Trophoblast cell (in vitro differentiated cells and primary cell): ENCODE measurements at regions not wholly inside any gene's neighbourhood (a gene's known extent, or its start where the extent isn't known, plus 50 kb on each side); places are given as distances from the start of the nearest gene placed in this dataset.

ENCODE experiments used
- DNase-seq, 2 donors: peaks; one replicate each; pipeline ENCODE4 v3.0.0-alpha.2; 2016
- H2AFZ ChIP-seq: 2 replicates; pipeline ENCODE4 v1.6.1; 2013; ENCODE audit warnings: low read length, moderate library complexity, mild to moderate bottlenecking; ENCODE audit not compliant: insufficient read depth, poor library complexity
- H2AK5ac ChIP-seq: 2 replicates; pipeline ENCODE4 v1.6.1; 2013; ENCODE audit warnings: mild to moderate bottlenecking, low read length
- H2BK120ac ChIP-seq: 2 replicates; pipeline ENCODE4 v1.6.1; 2013; ENCODE audit warnings: low read length, mild to moderate bottlenecking, moderate library complexity; ENCODE audit not compliant: insufficient read depth, poor library complexity
- H2BK12ac ChIP-seq: 2 replicates; pipeline ENCODE4 v1.6.1; 2013; ENCODE audit warnings: mild to moderate bottlenecking, low read length, moderate library complexity
- H2BK5ac ChIP-seq: 2 replicates; pipeline ENCODE4 v1.6.1; 2013; ENCODE audit warnings: low read length, low read depth, moderate library complexity, mild to moderate bottlenecking; ENCODE audit not compliant: poor library complexity
- H3K14ac ChIP-seq: 2 replicates; pipeline ENCODE4 v1.6.1; 2013; ENCODE audit warnings: mild to moderate bottlenecking, low read length
- H3K18ac ChIP-seq: 2 replicates; pipeline ENCODE4 v1.6.1; 2013; ENCODE audit warnings: mild to moderate bottlenecking, low read length
- H3K23ac ChIP-seq: 2 replicates; pipeline ENCODE4 v1.6.1; 2013; ENCODE audit warnings: low read length
- H3K27ac ChIP-seq: 2 replicates; pipeline ENCODE4 v1.5.1; 2013; ENCODE audit warnings: low read depth, mild to moderate bottlenecking, inconsistent platforms, low read length, moderate library complexity
- H3K27me3 ChIP-seq: 2 replicates; pipeline ENCODE4 v1.6.1; 2013; ENCODE audit warnings: inconsistent platforms, mild to moderate bottlenecking, low read length, moderate library complexity; ENCODE audit not compliant: insufficient read depth
- H3K36me3 ChIP-seq, 2 experiments: 1 replicate in 1 of 2; 2 replicates in 1 of 2; pipeline ENCODE4 v1.6.1; 2013; ENCODE audit warnings: low read length in 2 of 2, mild to moderate bottlenecking in 2 of 2, moderate library complexity in 1 of 2; ENCODE audit not compliant: insufficient read depth in 2 of 2, control insufficient read depth in 1 of 2
- H3K4ac ChIP-seq: 2 replicates; pipeline ENCODE4 v1.6.1; 2013; ENCODE audit warnings: low read depth, mild to moderate bottlenecking, low read length, moderate library complexity
- H3K4me1 ChIP-seq, 2 experiments: 1 replicate in 1 of 2; 2 replicates in 1 of 2; pipeline ENCODE4 v1.6.1; 2013; ENCODE audit warnings: low read length in 2 of 2, mild to moderate bottlenecking in 2 of 2, moderate library complexity in 1 of 2; ENCODE audit not compliant: insufficient read depth in 2 of 2, control insufficient read depth in 1 of 2
- H3K4me2 ChIP-seq: 2 replicates; pipeline ENCODE4 v1.6.1; 2013; ENCODE audit warnings: inconsistent platforms, mild to moderate bottlenecking, low read length, moderate library complexity
- H3K4me3 ChIP-seq: 2 replicates; pipeline ENCODE4 v1.5.1; 2013; ENCODE audit warnings: mild to moderate bottlenecking, low read depth, low read length, inconsistent platforms
- H3K79me1 ChIP-seq: one replicate; pipeline ENCODE4 v1.6.1; 2013; ENCODE audit warnings: low read length
- H3K79me2 ChIP-seq: 2 replicates; pipeline ENCODE4 v1.6.1; 2013; ENCODE audit warnings: low read length, mild to moderate bottlenecking; ENCODE audit not compliant: control insufficient read depth, insufficient read depth, poor library complexity
- H3K9ac ChIP-seq: 2 replicates; pipeline ENCODE4 v1.6.1; 2013; ENCODE audit warnings: mild to moderate bottlenecking, low read length
- H3K9me3 ChIP-seq: 2 replicates; pipeline ENCODE4 v1.6.1; 2013; ENCODE audit warnings: low read depth, mild to moderate bottlenecking, control low read depth, inconsistent platforms, low read length; ENCODE audit not compliant: insufficient read depth
- H4K12ac ChIP-seq: 2 replicates; pipeline ENCODE4 v1.6.1; 2013; ENCODE audit warnings: low read depth, mild to moderate bottlenecking, low read length, moderate library complexity
- H4K8ac ChIP-seq: 2 replicates; pipeline ENCODE4 v1.6.1; 2013; ENCODE audit warnings: low read depth, mild to moderate bottlenecking, low read length, moderate library complexity
- H4K91ac ChIP-seq: one replicate; pipeline ENCODE4 v1.6.1; 2013; ENCODE audit warnings: low read depth, mild to moderate bottlenecking, low read length, moderate library complexity
- WGBS: extraction: QIAGEN DNeasy Blood & Tissue Kit; methylation state at CpG from one replicate; pipeline ENCODE4 v1.1.7; 2013; ENCODE audit warnings: missing lambda C conversion rate; ENCODE audit not compliant: insufficient read length, insufficient coverage; ENCODE audit errors: extremely low coverage; 5-methylcytosine and 5-hydroxymethylcytosine counted together

DNA sequence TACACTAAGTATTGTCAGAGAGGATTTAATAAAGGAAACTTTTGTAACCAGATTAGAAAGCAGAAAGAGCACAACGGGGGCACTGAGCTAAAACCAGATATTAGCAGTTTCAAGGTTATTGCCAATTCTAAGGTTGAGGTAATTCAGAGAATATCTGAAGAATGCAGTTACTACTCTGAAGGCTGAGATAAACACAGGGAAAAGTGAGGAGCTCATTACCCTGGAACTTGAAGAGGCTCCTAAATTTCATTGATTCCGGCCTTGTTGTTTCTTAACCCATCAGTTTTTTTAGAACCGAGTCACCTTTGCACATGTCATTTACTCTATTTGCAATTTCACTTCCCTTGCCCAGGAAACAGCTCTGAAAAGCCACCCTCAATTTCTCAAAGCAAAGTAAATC lies 72.4 kb upstream of the BTBD3 start:
- no peak overlapping the region for H4K91ac ChIP-seq
- no peaks in the 10 kb centered on the region for H3K79me2 ChIP-seq
- no peak overlapping the region for H3K9ac ChIP-seq
- no peak overlapping the region for H3K14ac ChIP-seq
- no peak overlapping the region for H3K27ac ChIP-seq
- H3K4ac ChIP-seq, result no peak overlapping the region
- H3K4me3 ChIP-seq, result no peak overlapping the region
- H3K23ac ChIP-seq, result no peak overlapping the region
- no peak overlapping the region for H4K8ac ChIP-seq
- no peak overlapping the region for H2BK120ac ChIP-seq
- H3K27me3 ChIP-seq, result no peaks in the 10 kb centered on the region
- H3K18ac ChIP-seq, result no peak overlapping the region
- no peaks in the 10 kb centered on the region for H3K36me3 ChIP-seq
- no peak overlapping the region for H4K12ac ChIP-seq
- no CpG with 5 or more reads among the region's 3 CpGs for WGBS
- no peak overlapping the region for H3K4me2 ChIP-seq
- peak in 1 of 2 donors; percentile 22 for DNase-seq
- no peak overlapping the region for H2BK5ac ChIP-seq
- no peak overlapping the region for H2AK5ac ChIP-seq
- no peak overlapping the region for H2BK12ac ChIP-seq
- H3K9me3 ChIP-seq, result peaks cover 2% of the 10 kb centered on the region
- H3K79me1 ChIP-seq, result peaks cover 7% of the 10 kb centered on the region
- H2AFZ ChIP-seq, result no peak overlapping the region
- peaks cover 0 to 12% of the 10 kb centered on the region in 2 experiments for H3K4me1 ChIP-seq

DNA sequence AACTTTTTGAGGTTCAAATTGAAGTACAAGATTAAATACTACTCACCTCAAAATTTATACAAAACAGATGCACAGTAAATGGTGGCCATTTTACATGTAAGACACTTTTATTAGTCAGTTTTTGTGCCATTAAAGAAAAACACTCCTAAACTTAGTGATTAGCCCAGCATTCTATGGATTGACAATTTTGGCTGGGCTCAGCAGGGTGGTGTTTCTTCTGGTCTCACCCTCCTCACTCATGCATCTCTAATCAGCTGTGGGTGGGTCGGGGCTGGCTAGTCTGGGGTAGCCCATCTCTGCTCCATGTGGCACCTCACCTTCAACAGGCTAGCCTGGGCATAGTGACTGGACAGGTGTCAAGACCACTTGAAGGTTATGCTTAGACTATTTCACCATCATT lies 71.6 kb upstream of the BTBD3 start:
- no peak overlapping the region for H3K4ac ChIP-seq
- peaks cover 2% of the 10 kb centered on the region for H3K9me3 ChIP-seq
- no peak overlapping the region for H3K27ac ChIP-seq
- no peaks in the 10 kb centered on the region for H3K36me3 ChIP-seq
- H3K14ac ChIP-seq, result no peak overlapping the region
- peak overlapping the region; percentile 39 for H2AK5ac ChIP-seq
- H2AFZ ChIP-seq, result no peak overlapping the region
- H4K91ac ChIP-seq, result no peak overlapping the region
- H3K23ac ChIP-seq, result no peak overlapping the region
- H3K27me3 ChIP-seq, result no peaks in the 10 kb centered on the region
- no peaks in the 10 kb centered on the region for H3K79me2 ChIP-seq
- WGBS, result no CpG with 5 or more reads among the region's 1 CpG
- H3K9ac ChIP-seq, result no peak overlapping the region
- no peak overlapping the region for H3K4me3 ChIP-seq
- no peak overlapping the region for H2BK5ac ChIP-seq
- peak overlapping the region; percentile 12 for H2BK12ac ChIP-seq
- H3K4me2 ChIP-seq, result no peak overlapping the region
- peaks cover 0 to 11% of the 10 kb centered on the region in 2 experiments for H3K4me1 ChIP-seq
- H3K18ac ChIP-seq, result no peak overlapping the region
- no peak for DNase-seq
- H3K79me1 ChIP-seq, result peaks cover 7% of the 10 kb centered on the region
- H4K8ac ChIP-seq, result no peak overlapping the region
- H2BK120ac ChIP-seq, result no peak overlapping the region
- H4K12ac ChIP-seq, result no peak overlapping the region

DNA sequence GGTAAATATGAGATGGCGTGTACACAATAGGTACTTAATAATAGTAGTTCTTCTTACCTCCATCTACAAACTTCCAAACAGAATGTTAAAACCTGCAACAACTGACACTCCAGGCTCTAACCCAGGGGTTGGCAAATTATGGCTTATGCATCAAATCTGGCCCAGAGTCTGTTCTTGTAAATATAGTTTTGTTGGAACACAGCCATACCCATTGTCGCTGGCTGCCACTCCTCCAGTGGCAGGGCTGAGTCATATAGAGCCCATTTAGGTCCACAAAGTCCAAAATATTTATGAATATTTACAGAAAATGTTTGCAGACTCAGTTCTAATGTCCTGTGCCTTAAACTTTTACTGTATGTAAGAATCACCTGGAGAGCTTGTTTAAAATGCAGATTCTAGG lies 69.9 kb upstream of the BTBD3 start:
- Histone ChIP-seq H4K12ac (no peak overlapping the region), H3K4me2 (no peak overlapping the region), H2AFZ (no peak overlapping the region), H3K18ac (no peak overlapping the region), H3K4me1 (peaks cover 3 to 18% of the 10 kb centered on the region in 2 experiments), H3K79me1 (peaks cover 19% of the 10 kb centered on the region), H4K8ac (no peak overlapping the region), H3K4me3 (no peak overlapping the region), H3K27me3 (no peaks in the 10 kb centered on the region), H3K79me2 (no peaks in the 10 kb centered on the region), H3K9me3 (peaks cover 2% of the 10 kb centered on the region), H3K27ac (no peak overlapping the region), H4K91ac (no peak overlapping the region), H3K9ac (no peak overlapping the region), H2BK120ac (no peak overlapping the region), H2BK12ac (no peak overlapping the region), H3K36me3 (no peaks in the 10 kb centered on the region), H3K4ac (no peak overlapping the region), H3K14ac (no peak overlapping the region), H3K23ac (no peak overlapping the region), H2AK5ac (no peak overlapping the region), H2BK5ac (no peak overlapping the region)
- no CpG with 5 or more reads among the region's 2 CpGs for WGBS
- no peak for DNase-seq

DNA sequence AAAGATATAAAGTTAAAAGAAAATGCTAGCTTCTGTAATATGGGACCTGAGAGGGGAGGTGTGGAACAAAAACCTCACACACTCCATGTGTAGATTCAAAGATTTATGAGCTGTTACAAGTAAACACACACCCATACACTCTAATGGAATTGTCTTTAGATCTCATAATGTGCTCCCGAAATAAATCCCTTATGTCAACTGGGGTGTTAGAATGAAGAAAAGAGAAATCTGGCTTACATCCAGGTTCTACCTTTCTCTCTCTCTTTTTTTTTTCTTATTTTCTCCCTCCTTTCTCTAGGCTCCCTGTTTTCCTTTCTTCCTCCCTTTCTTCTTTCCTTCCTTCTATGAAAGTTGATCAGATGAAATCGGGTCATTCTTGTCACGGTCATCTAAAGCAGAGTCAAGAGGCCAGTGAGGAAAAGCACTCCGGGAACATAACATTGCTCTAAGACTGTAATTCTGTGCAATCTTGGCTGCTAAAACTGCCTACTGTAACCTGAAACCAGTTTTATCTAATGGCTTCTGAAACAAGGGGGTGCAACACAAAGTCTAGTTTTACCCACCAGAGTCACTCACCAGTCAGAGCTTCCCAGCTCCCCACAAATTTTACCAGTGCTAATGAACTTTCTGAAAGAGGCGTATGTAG lies 68.3 kb upstream of the BTBD3 start:
- DNase-seq, result no peak
- Histone ChIP-seq H2AFZ (no peak overlapping the region), H2BK12ac (peak overlapping the region; percentile 38), H4K8ac (peak overlapping the region; percentile 2), H3K14ac (no peak overlapping the region), H3K18ac (no peak overlapping the region), H2BK120ac (peak overlapping the region; percentile 27), H3K4ac (no peak overlapping the region), H3K27me3 (no peaks in the 10 kb centered on the region), H3K4me2 (no peak overlapping the region), H3K36me3 (no peaks in the 10 kb centered on the region), H3K9ac (no peak overlapping the region), H4K12ac (no peak overlapping the region), H3K79me2 (no peaks in the 10 kb centered on the region), H4K91ac (peak overlapping the region; percentile 2), H2BK5ac (no peak overlapping the region), H3K27ac (peak overlapping the region; percentile 29), H3K4me1 (peaks cover 3 to 18% of the 10 kb centered on the region in 2 experiments), H3K79me1 (peaks cover 20% of the 10 kb centered on the region), H2AK5ac (no peak overlapping the region), H3K9me3 (peaks cover 2% of the 10 kb centered on the region), H3K23ac (no peak overlapping the region), H3K4me3 (no peak overlapping the region)
- WGBS, result no CpG with 5 or more reads among the region's 5 CpGs
